ENCODE measurements at regions not wholly inside any gene's neighbourhood (a gene's known extent, or its start where the extent isn't known, plus 50 kb on each side); places are given as distances from the start of the nearest gene placed in this dataset.

GRCh38 chr5:54837093-54837492, 148.3 kb downstream of the ESM1 start:
- no peaks in the 10 kb centered on the region for H3K79me2 ChIP-seq (ENCODE audit: low read length)
- H4K20me1 ChIP-seq (ENCODE audit: insufficient read depth, low read length): no peaks in the 10 kb centered on the region
- no peaks in the 10 kb centered on the region for H3K27me3 ChIP-seq (ENCODE audit: low read depth, low read length)
- no peak overlapping the region for H3K4me2 ChIP-seq (ENCODE audit: low read length)
- H3K4me1 ChIP-seq (ENCODE audit: low read length): peaks cover 37% of the 10 kb centered on the region
- H2AFZ ChIP-seq (ENCODE audit: low read depth, low read length): no peak overlapping the region
- H3K4me3 ChIP-seq (ENCODE audit: low read length): no peak overlapping the region
- no peak overlapping the region for H3K9ac ChIP-seq (ENCODE audit: low read length)
- TF ChIP-seq CTCF (IDR thresholded peaks at IDR 0.05; ENCODE audit: low read depth, low read length): no peak
- TF ChIP-seq EZH2phosphoT487 (IDR thresholded peaks at IDR 0.05; ENCODE audit: low read depth): no peak
- H3K9me3 ChIP-seq (ENCODE audit: insufficient read depth, low read length): no peaks in the 10 kb centered on the region
- no peak overlapping the region for H3K27ac ChIP-seq (ENCODE audit: low read length)
- no peaks in the 10 kb centered on the region for H3K36me3 ChIP-seq (replicated peaks; ENCODE audit: low read depth, low read length)

- no peaks in the 10 kb centered on the region for H3K79me2 ChIP-seq (ENCODE audit: low read length)
- no peak overlapping the region for H2AFZ ChIP-seq (ENCODE audit: low read depth, low read length)
- H4K20me1 ChIP-seq (ENCODE audit: insufficient read depth, low read length): no peaks in the 10 kb centered on the region
- no peaks in the 10 kb centered on the region for H3K36me3 ChIP-seq (replicated peaks; ENCODE audit: low read depth, low read length)
- no peaks in the 10 kb centered on the region for H3K9me3 ChIP-seq (ENCODE audit: insufficient read depth, low read length)
- no peak overlapping the region for H3K4me2 ChIP-seq (ENCODE audit: low read length)
- H3K4me3 ChIP-seq (ENCODE audit: low read length): no peak overlapping the region
- H3K27ac ChIP-seq (ENCODE audit: low read length): no peak overlapping the region
- no peaks in the 10 kb centered on the region for H3K27me3 ChIP-seq (ENCODE audit: low read depth, low read length)
- H3K9ac ChIP-seq (ENCODE audit: low read length): no peak overlapping the region
- no peak for TF ChIP-seq EZH2phosphoT487 (IDR thresholded peaks at IDR 0.05; ENCODE audit: low read depth)
- no peak for TF ChIP-seq CTCF (IDR thresholded peaks at IDR 0.05; ENCODE audit: low read depth, low read length)
- peaks cover 33% of the 10 kb centered on the region for H3K4me1 ChIP-seq (ENCODE audit: low read length)
These were observed 149.7 kb downstream of the ESM1 start for GRCh38 chr5:54835647-54836046.

GRCh38 chr5:54834121-54834842, 151.1 kb downstream of the ESM1 start:
- Histone ChIP-seq H3K79me2 (ENCODE audit: low read length) (no peaks in the 10 kb centered on the region), H4K20me1 (ENCODE audit: insufficient read depth, low read length) (no peaks in the 10 kb centered on the region), H3K4me3 (ENCODE audit: low read length) (no peak overlapping the region), H3K4me2 (ENCODE audit: low read length) (no peak overlapping the region), H3K9ac (ENCODE audit: low read length) (no peak overlapping the region), H3K27ac (ENCODE audit: low read length) (no peak overlapping the region), H3K36me3 (replicated peaks; ENCODE audit: low read depth, low read length) (no peaks in the 10 kb centered on the region), H3K27me3 (ENCODE audit: low read depth, low read length) (no peaks in the 10 kb centered on the region), H3K9me3 (ENCODE audit: insufficient read depth, low read length) (no peaks in the 10 kb centered on the region), H2AFZ (ENCODE audit: low read depth, low read length) (no peak overlapping the region), H3K4me1 (ENCODE audit: low read length) (peaks cover 32% of the 10 kb centered on the region)
- no peak for TF ChIP-seq CTCF (IDR thresholded peaks at IDR 0.05; ENCODE audit: low read depth, low read length)
- TF ChIP-seq EZH2phosphoT487 (IDR thresholded peaks at IDR 0.05; ENCODE audit: low read depth): no peak

- TF ChIP-seq EZH2phosphoT487 (IDR thresholded peaks at IDR 0.05; ENCODE audit: low read depth) (no peak), CTCF (IDR thresholded peaks at IDR 0.05; ENCODE audit: low read depth, low read length) (no peak)
- Histone ChIP-seq H3K27ac (ENCODE audit: low read length) (peak overlapping the region; percentile 56; the same call in 1 of the 2 replicates), H3K36me3 (replicated peaks; ENCODE audit: low read depth, low read length) (no peaks in the 10 kb centered on the region), H3K4me3 (ENCODE audit: low read length) (no peak overlapping the region), H3K79me2 (ENCODE audit: low read length) (no peaks in the 10 kb centered on the region), H3K4me2 (ENCODE audit: low read length) (peak overlapping the region; percentile 45; the same call in 1 of the 2 replicates), H2AFZ (ENCODE audit: low read depth, low read length) (no peak overlapping the region; the same call in 1 of the 2 replicates), H3K9me3 (ENCODE audit: insufficient read depth, low read length) (no peaks in the 10 kb centered on the region), H3K4me1 (ENCODE audit: low read length) (peaks cover 27% of the 10 kb centered on the region), H3K9ac (ENCODE audit: low read length) (peak overlapping the region; percentile 47; the same call in 1 of the 2 replicates), H3K27me3 (ENCODE audit: low read depth, low read length) (no peaks in the 10 kb centered on the region), H4K20me1 (ENCODE audit: insufficient read depth, low read length) (no peaks in the 10 kb centered on the region)
These were observed 151.8 kb downstream of the ESM1 start for GRCh38 chr5:54833590-54833989.

Measured in OCI-LY3 (cell line).